T-helper 1 cell (primary cell): ENCODE measurements at regions not wholly inside any gene's neighbourhood (a gene's known extent, or its start where the extent isn't known, plus 50 kb on each side); places are given as distances from the start of the nearest gene placed in this dataset.
A peak's percentile ranks its signal among the peaks of the same experiment; 100 is the strongest.

Experiments
- DNase-seq, 5 donors: peaks; one replicate each; pipeline ENCODE4 v3.0.0-alpha.2; 2012 to 2020

- no peak for DNase-seq
Measured at GRCh38 chr18:30298769-30299168, 743.8 kb downstream of the DSC3 start.

GRCh38 chr18:30288662-30289414 is 753.7 kb downstream of the DSC3 start:
- DNase-seq, result no peak

GRCh38 chr18:30280861-30281470 is 761.6 kb downstream of the DSC3 start:
- no peak for DNase-seq

- no peak for DNase-seq
Measured at GRCh38 chr18:30280186-30280585, 762.4 kb downstream of the DSC3 start.

GRCh38 chr18:30277676-30278075 is 764.9 kb downstream of the DSC3 start:
- no peak for DNase-seq

- no peak for DNase-seq
Measured at GRCh38 chr18:30271716-30272115, 770.8 kb downstream of the DSC3 start.

GRCh38 chr18:30265190-30265589 is 777.4 kb downstream of the DSC3 start:
- no peak for DNase-seq

GRCh38 chr18:30254331-30254730 is 788.2 kb downstream of the DSC3 start:
- no peak for DNase-seq

GRCh38 chr18:30248056-30248455 is 794.5 kb downstream of the DSC3 start:
- no peak for DNase-seq

- DNase-seq, result no peak
Measured at GRCh38 chr18:30245766-30246455, 796.6 kb downstream of the DSC3 start.

- DNase-seq, result no peak
Measured at GRCh38 chr18:30234755-30235154, 807.8 kb downstream of the DSC3 start.

GRCh38 chr18:30211112-30211511 is 831.4 kb downstream of the DSC3 start:
- no peak for DNase-seq

- no peak for DNase-seq
Measured at GRCh38 chr18:30208546-30208945, 834.0 kb downstream of the DSC3 start.

GRCh38 chr18:30192216-30192615 is 850.3 kb downstream of the DSC3 start:
- no peak for DNase-seq

- DNase-seq, result no peak
Measured at GRCh38 chr18:30186245-30186644, 856.3 kb downstream of the DSC3 start.

- no peak for DNase-seq
Measured at GRCh38 chr18:30177056-30177455, 865.5 kb downstream of the DSC3 start.

- DNase-seq, result no peak
Measured at GRCh38 chr18:30175621-30176225, 866.8 kb downstream of the DSC3 start.

GRCh38 chr18:30175061-30175574 is 867.4 kb downstream of the DSC3 start:
- DNase-seq, result peak in 1 of 5 donors; percentile 11

- DNase-seq, result no peak
Measured at GRCh38 chr18:30163573-30163972, 879.0 kb downstream of the DSC3 start.

- DNase-seq, result no peak
Measured at GRCh38 chr18:30160124-30160523, 882.4 kb downstream of the DSC3 start.

- no peak for DNase-seq
Measured at GRCh38 chr18:30150586-30151250, 891.8 kb downstream of the DSC3 start.

- no peak for DNase-seq
Measured at GRCh38 chr18:30149585-30149984, 893.0 kb downstream of the DSC3 start.

GRCh38 chr18:30142870-30143269 is 899.7 kb downstream of the DSC3 start:
- DNase-seq, result no peak
